NCI-H1092 (cell line): ENCODE measurements at regions not wholly inside any gene's neighbourhood (a gene's known extent, or its start where the extent isn't known, plus 50 kb on each side); places are given as distances from the start of the nearest gene placed in this dataset.
A peak's percentile ranks its signal among the peaks of the same experiment; 100 is the strongest.
"Not testable (repeated sequence)": the region's sequence is repeated elsewhere in the genome, so short reads cannot be mapped to it uniquely, and the experiment has no call there.

ENCODE experiments used
- DNase-seq: peaks from one replicate; lab custom pipeline; 2025; lab: John Stamatoyannopoulos, UW

- DNase-seq: no peak
Observed at GRCh38 chr4:37771771-37772170, 54.7 kb upstream of the PGM2 start.

GRCh38 chr4:37770016-37770415 is 56.5 kb upstream of the PGM2 start:
- DNase-seq: no peak

- no peak for DNase-seq
Observed at GRCh38 chr4:37769391-37769989, 57.0 kb upstream of the PGM2 start.

DNA sequence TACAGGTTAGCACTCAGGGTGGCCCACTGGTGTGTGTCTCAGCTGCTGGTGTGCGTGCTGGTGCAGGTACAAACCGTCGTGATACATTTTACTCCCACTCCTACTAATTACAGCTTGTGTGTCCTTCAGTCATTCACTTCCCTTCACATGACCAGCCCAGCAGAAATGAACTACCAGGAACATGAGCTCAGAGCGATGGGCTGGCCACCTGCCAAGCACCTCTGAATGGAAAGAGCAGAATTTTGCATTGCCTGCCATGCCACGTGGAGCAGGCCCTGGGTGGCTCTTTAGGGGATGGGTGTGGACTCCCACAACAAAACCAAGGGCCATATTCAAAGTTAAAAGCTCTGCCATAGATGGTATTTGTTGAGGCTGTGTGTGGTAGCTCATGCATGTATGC is 58.9 kb upstream of the PGM2 start:
- DNase-seq: peak; percentile 33

GRCh38 chr4:37767019-37767418 is 59.5 kb upstream of the PGM2 start:
- no peak for DNase-seq

DNA sequence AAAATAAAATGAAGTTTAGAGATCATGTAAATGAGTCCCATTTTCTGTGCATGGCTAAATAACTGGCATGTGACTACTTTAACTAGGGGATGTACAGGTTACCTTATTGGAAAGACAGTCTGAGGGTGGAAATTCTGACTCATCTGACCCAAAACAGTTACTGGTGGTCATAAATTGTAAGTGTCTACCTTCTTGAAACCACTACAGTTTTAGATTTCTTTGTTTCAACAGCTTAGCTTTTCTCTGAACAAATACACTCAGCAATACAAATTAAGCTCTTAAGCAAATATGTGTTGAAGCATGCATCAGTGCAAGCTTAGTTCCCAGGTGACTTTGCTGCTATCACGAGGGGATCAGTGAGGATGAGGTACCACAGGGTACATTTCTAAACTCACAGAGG is 60.7 kb upstream of the PGM2 start:
- no peak for DNase-seq

DNA sequence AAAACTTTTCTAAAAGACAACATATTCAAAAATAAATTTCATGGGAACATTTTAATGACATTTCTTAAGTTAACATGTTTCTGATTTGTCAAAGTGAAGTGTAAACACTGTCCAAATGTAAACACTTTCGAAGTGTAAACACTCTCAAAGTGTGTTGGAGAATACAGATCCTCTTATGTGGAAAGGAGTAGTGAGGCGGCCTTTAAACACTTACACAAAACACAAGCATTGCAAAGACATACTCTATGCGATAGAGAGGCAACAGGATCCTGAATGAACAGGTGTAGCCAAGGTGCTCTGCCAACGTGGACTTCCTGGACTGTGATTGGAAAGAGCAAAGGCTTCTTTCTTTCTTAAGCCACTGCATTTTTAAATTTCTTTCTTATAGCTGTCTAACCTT is 62.7 kb upstream of the PGM2 start:
- no peak for DNase-seq

DNA sequence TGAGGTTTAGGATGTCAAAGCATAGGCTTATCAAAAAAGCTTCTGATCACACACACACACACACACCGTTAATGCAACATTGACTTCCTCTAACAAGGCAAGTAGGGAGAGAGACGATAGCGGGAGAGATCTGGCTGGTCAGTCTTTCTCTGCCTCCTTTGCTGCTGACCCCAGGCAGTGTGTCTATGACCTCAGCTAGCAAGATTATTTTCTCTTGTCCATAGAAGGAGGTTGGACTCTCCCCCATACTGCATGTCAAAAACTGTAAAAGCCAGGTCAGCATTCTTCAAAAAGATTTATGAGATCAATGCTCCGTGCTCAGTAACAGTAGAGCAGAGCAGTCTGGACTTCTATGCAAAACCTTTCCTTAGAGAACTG is 63.5 kb upstream of the PGM2 start:
- no peak for DNase-seq

GRCh38 chr4:37762294-37762990 is 64.0 kb upstream of the PGM2 start:
- no peak for DNase-seq

DNA sequence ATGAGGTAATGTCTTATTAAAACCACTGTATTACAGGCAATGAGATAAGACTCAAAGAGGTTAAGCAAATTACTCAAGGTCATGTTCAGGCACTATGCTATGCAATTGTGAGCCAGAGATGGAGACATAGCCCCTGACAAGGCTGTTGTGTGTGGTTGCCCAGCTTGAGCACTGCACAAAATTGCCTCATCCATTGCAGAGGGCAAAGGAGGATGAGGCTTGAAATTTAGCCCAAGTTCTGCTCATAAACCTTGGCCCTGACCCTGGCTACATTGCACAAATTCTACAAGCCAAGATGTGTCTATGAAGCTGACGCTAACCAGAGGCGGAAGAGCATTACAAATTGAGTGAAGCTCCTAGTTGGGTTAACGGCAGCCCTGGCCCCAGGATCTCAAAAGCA is 65.6 kb upstream of the PGM2 start:
- DNase-seq: no peak

DNA sequence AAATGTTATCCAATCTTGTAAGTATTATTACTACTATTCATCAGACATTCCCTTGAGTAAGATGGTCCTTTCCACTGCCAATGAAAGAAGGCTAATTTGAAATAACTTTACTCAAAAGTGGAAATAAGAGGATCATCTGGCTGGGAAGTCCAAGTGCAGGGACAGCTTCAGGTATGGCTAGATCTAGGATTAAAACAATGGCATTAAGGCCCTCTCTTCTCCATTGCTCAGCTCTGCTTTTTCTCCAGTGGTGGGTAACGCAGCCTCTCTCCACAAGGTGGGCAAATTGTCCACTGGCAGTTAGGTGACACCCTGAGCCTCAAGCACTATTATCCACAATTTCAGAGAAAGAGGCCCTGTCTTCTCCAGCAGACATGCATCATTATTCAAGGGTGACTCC is 66.7 kb upstream of the PGM2 start:
- no peak for DNase-seq

GRCh38 chr4:37758226-37758625 is 68.3 kb upstream of the PGM2 start:
- no peak for DNase-seq

- DNase-seq: no peak
Observed at GRCh38 chr4:37757761-37758160, 68.7 kb upstream of the PGM2 start.

- DNase-seq: no peak
Observed at GRCh38 chr4:37757121-37757520, 69.4 kb upstream of the PGM2 start.

- no peak for DNase-seq
Observed at GRCh38 chr4:37754410-37755185, 68.4 kb upstream of the RELL1 start.

DNA sequence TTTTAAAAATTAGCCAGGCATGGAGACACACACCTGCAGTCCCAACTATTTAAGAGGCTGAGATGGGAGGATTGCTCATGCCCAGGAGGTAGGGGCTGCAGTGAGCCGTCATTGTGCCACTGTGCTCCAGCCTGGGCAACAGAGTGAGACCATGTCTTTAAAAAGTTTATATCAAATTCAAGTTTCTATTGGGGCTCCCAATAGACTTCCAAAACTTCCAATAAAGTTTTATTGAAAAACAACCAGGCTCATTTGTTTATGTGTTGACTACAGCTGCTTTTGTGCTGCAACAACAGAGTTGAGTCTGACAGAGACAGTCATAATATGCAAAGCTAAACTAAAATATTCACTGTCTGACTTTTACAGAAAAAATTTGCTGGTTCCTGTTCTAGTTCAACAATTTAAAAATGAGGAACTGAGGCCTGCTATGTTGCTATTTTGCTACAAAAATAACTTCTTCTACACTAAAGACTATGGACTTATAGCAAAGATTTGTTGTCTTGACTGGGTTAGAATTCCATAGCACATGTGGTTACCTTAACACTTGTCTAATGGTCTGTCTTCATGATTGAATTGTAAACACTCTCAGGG is 63.3 kb upstream of the RELL1 start:
- no peak for DNase-seq

DNA sequence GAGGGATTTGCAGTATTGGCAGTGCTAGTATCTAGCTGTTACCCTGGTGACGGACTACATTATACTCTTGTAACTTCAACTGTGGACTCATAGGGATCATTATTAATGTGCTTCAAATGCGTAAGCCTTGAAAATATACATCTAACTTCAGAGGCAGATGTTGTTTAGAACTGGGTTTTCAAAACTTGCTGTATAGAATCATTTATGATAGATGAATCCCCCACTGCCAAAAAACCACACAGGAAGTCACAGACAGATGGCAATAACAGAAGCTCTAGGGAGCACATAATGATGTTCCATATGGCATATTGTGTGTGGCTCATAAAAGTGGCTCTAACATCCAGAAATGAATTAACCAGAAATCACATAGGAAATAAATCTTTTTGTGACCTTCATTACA is 62.3 kb upstream of the RELL1 start:
- peak; percentile 32 for DNase-seq

- DNase-seq: no peak
Observed at GRCh38 chr4:37747772-37748330, 61.7 kb upstream of the RELL1 start.

GRCh38 chr4:37746852-37747251 is 60.7 kb upstream of the RELL1 start:
- DNase-seq: not testable (repeated sequence)

DNA sequence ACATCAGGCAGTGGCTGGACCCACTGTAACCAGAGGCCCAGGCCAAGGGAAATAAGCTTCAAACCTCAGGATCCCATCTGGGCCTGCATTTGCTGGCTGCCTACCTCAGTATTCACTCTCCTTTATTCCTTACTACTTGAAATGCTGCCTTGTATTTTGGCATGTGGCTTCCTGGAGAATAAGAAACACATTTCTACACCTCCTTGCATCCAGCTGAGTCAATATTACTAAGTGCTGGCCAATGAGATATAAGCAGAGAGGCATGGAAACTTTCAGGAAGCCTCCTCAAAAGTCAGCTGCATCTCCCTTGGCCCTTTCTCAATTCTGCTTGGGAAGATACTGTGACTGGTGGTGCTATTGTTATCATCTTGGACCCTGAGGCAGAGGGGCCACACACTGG is 59.8 kb upstream of the RELL1 start:
- no peak for DNase-seq

DNA sequence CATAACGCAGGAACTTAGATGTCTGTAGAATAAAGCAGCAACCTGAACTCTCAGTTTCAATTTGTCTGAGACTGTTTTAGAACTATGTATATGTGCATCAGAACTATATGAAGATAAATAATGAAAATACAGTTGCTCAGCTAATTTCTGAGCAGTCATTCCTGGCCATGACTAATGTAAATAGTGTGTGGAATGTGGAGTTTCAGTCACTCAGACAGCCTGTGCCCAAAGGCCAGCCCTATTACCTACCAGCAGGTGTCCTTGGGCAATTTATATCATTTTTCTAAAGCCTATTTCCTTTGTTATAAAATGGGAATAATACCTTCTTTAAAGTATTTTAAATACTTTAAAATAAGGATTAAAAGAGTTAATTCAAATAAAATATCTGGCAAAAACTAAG is 56.0 kb upstream of the RELL1 start:
- DNase-seq: no peak

DNA sequence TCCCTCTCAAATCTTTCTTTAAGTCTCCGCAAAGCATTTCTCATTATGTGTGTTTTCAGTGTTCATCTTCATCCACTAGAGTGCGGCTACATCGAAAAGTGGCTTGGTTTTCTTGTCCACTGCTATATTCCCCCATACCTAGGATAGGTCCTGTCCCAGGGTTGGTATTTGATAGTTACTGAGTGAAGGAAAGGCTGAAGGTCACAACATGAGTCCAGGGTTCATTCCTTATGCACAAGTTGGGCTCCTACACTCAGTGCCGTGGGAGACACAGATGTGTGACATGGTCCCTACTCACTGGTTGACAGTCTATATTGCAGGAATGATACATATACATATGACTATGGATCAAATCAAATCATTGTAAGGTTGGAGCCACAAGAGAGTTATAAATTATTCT is 55.4 kb upstream of the RELL1 start:
- no peak for DNase-seq

DNA sequence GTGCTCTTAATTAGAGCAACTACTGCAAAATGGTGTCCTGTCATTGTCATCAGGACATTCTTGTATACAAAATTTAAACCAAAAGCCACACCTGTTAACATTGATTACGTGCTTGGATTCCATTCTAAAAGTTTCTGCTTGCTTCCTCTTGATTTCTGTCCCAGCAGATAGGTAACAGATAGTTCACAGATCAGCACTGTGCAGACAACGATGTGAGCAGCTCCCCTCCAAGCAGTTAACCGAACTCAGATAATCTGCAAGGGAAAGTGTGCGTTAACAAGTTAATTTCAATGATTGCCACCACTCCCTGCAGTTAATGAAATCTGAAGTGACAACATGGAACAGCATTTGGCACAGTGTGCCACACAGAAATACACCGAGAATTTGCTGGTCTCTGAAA is 54.4 kb upstream of the RELL1 start:
- DNase-seq: no peak
